ENCODE measurements at regions not wholly inside any gene's neighbourhood (a gene's known extent, or its start where the extent isn't known, plus 50 kb on each side); places are given as distances from the start of the nearest gene placed in this dataset.

GRCh38 chr20:48234951-48235350, 449.7 kb upstream of the SULF2 start:
- no peak for TF ChIP-seq EZH2 (IDR thresholded peaks at IDR 0.05; ENCODE audit: borderline replicate concordance, low read depth, low read length, severe bottlenecking)
- TF ChIP-seq CTCF (IDR thresholded peaks at IDR 0.05; ENCODE audit: borderline replicate concordance, extremely low read depth, low read length, poor library complexity, severe bottlenecking), result no peak
